GF-D8 (cell line): ENCODE measurements at regions not wholly inside any gene's neighbourhood (a gene's known extent, or its start where the extent isn't known, plus 50 kb on each side); places are given as distances from the start of the nearest gene placed in this dataset.

ENCODE experiments used
- DNase-seq: peaks from one replicate; lab custom pipeline; 2025; lab: John Stamatoyannopoulos, UW

DNA sequence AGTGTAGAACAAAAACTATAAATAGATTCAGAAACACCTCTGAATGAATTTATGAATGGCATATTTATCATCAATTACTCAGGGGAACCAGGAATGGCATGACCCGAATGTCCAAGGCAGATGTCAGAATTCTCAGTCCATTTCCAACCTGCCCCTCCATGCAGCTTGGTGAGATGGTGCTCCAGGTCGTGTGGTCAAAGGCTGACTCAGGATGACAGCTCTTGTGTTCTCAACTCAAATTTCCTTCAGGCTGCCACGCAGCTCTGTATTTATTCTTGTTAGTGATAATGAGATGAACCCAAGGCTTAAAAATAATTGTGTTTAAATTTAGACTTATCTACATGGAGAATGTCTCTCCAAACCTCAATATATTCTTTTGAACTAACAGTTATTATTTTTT lies 146.9 kb downstream of the METTL4 start:
- no peak for DNase-seq

DNA sequence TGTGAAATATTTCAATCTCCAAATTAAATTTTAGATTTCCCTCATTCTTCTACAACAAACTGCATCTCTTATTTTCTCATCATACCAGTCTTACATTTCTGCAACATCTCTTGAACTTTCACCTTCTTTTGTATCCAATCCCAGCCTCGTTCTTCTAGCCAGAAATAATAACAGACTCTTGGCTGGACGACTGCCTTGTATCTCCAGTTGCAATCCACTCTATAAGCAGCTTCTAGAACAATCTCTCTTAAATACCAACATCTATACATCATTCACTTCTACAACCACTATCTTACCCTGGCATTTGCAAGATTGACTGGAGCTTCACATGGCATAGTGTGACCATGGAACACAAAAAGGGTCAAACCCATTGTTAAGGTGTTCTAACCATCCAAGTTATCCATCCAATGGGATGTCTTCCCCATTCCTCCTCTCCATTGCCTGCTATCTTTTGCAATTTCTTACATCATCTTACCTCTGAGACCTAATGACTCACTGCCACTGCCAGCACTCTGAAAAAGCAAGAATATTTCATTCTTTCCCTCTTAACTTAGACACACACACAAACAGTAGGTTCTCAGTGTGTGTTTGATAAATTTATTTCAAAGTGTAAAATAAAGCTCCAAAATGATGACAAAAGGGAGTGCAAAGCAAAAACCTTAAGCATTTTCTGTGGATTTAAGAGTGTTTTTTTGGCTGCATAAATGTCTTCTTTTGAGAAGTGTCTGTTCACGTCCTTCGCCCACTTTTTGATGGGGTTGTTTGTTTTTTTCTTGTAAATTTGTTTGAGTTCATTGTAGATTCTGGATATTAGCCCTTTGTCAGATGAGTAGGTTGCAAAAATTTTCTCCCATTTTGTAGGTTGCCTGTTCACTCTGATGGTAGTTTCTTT lies 145.6 kb downstream of the METTL4 start:
- no peak for DNase-seq

DNA sequence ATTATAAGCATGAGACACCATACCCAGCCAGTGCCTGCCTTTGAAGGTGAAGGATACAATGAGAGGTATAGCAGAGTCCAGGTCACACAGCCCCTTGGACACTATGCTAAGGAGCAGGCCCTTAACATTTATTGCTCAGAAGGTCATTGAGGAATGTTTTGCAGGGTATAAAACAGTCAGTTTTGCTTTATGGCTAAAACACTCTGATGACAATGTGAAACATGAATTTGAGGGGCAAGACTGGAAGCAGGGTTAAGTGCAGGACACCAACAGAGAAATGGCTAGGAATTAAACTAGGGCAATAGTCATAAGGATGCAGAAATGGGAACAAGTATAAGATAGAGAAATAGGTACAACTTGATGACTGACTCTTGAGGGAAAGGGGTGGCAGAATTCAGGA lies 141.1 kb downstream of the METTL4 start:
- no peak for DNase-seq

DNA sequence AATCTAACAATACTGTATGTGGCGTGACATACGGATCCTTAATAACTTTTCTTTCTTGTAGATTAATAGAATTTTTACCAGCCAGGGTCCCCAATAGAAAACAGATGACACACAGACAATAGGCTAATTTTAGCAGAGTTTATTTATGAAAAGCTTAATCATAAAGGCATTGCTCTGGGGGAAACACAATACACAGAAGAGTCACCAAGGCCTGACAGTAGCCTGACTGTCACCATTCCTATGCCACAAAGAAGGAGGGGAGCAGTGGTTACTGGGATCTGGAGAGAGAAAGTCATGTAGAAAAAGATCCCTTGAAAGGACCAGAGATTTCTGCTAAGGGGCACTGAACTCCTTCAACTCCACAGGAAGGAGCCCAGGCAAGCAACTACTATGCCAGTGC lies 139.5 kb downstream of the METTL4 start:
- no peak for DNase-seq

DNA sequence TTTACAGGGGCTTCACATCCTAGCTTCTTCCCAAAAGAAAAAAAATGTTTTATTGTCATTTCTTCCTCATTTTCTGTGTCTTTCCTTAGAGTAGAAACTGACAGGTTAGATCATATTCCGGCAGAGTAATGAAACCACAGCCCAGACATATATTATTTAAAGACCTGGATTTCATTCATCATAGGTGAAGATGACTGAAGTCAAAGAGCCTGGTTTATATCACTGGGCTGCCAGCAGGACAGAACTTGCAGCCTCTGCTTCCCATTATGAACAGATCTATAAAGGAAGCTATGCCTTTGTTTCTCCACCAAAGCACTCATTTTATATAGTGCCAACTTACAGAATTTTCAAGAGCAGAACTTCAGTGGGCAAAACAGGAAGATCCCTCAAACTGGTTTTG lies 137.9 kb downstream of the METTL4 start:
- DNase-seq: no peak

DNA sequence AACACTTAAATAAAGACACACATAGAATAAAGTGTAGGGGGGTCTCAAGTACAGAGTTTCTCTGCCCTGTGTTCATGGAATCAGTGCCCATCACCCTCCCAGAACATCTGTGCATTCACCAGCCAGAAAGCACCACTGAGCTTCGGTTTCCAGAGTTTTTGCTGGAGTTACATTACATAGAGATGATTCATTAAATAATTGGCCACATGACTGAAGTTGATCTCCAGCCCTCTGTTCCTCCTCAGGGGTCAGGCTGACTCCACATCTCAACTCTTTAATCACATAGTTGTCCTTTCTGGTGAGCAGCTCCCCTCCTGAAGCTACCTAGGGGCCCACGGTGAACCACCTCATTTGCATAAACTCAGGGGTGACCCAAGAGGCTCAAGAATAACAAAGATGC lies 129.8 kb downstream of the METTL4 start:
- no peak for DNase-seq

- DNase-seq: no peak
These were observed 129.3 kb downstream of the METTL4 start for GRCh38 chr18:2442006-2442405.

- DNase-seq: no peak
These were observed 128.5 kb downstream of the METTL4 start for GRCh38 chr18:2442726-2443275.

DNA sequence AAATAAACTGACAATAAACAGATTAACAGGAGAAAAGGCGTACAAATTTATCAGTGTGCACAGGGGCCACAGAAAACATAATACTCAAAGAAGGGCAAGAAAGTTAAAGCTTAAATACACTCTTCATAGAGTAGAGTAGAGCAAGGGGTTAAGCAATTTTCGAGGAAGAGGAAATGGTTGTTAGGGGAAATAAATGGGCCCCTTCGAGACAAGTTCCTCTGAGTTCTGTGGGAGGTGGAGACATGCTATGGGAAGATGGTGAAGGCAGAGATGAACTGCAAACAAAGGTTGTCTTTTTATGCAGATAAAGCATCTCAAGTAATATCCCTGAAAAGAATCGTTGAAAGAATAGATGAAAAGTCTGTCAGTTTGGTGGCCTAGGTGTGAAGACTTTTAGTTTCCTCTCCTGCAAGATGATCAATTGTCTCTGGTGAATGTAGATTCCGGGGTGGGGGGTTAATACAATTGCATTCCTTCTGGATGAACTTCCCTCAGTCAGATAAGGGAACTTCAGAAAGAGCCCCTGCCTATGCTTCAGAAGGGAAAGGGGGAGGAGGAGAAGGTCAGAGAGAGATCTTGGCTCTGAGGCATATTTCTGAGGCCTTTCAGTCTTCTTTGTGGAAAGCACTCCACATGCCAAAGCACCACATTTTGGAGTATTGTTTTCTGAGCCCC lies 127.0 kb downstream of the METTL4 start:
- DNase-seq: peak; percentile 49

- peak; percentile 88 for DNase-seq
These were observed 122.6 kb downstream of the METTL4 start for GRCh38 chr18:2448565-2449151.

DNA sequence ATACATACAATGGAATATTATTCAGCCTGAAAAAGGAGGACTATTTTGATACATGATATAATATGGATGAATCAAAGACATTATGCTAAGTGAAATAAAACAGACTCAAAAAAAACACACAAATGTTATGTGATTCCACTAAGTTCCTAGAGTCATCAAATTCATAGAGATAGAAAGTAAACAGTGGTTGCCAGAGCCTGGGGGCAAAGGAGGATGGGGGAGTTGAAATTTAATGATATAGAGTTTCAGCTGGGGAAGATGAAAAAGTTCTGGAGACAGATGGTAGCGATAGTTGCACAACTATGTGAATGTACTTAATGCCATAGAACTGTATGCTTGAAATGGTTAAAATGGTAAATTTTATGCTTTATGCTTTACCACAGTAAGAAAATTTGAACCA lies 119.7 kb downstream of the METTL4 start:
- DNase-seq: no peak

DNA sequence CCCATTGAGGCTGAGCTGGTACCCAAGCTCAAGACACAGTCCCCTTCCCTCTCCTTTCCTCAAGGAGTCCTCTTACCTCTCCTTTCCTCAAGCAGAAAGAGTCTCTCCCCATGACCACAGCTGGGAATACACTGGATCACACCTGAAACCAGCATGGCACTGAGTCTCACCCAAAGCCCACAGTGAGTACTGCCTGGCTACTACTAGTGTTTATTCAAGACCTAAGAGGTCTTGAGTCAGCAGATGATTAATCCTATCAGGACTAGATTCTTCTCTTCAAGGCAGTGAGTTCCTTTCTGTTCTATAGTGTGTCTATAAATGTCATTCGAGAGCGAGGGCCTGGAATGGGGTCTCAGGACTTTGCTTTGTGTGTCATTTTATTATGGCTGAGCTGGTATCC lies 111.4 kb downstream of the METTL4 start:
- no peak for DNase-seq

- DNase-seq: no peak
These were observed 104.3 kb downstream of the METTL4 start for GRCh38 chr18:2466978-2467377.

DNA sequence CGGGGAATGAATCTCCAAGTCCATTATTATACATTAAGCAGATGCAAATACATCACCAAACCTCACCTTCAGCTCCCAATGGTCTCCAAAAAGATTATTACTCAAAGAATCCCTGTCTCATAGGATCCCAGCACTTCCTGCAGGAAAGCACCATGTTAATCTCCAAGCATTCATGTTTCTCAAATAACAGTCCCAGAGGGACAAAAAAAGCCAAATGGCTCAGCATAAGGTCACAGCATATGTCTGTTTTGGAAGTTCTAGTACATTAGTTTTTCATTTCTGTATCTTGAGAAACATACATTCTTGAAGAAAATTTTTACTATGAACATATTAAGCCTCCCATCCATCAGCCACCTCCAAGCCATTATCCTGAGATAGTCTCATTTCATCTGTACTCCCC lies 103.3 kb downstream of the METTL4 start:
- DNase-seq: no peak

DNA sequence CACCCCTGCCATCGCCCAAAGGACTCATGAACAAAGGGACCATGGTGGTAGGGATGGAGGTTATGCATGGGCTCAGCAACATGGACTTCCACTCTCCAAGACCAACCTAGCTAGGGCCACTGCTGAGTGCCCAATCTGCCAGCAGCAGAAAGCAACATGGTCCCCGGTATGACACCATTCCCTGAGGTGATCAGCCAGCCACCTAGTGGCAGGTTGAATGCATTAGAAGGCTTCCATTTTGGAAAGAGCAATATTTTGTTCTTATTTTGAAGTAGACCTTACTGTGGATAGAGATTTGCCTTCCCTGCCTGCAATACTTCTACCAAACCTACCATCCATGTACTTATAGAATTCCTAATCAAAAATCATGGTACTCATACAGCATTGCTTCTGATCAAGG lies 99.8 kb downstream of the METTL4 start:
- no peak for DNase-seq

- no peak for DNase-seq
These were observed 92.6 kb downstream of the METTL4 start for GRCh38 chr18:2478662-2479061.

- DNase-seq: no peak
These were observed 90.8 kb downstream of the METTL4 start for GRCh38 chr18:2480536-2480935.

DNA sequence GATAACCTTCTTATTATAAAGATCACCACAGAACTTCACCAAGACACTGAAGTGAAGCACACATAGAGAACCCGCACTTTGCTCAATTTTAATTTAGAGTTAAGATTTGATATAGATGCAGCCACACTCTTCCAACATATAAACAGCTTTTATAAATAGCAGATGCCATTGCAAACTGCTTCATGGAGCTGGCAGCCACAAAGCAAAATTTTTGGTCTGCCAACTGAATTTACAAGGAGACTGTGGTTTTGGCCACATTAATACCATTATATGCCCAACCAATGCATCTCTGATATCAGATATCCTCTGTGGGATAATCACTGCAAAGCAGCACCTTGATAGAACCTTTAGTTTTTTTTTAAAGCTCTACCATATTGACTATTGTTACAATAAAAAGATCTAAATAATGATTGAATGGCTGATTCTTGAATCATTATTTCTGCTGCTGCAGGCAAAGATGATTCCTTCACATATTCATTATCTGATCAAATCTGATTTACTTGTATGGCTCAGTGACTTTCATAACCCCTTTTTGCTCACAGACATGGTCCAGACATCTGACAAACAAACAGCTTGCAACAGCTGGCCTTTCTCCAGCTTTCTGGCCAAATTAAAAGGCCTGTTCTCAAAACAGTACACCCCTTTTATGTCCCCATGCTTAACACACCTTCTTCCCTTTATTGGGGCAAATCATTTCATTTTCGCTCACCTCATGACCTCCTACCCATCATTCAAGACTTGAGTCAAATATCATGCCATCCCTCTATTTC lies 88.4 kb downstream of the METTL4 start:
- DNase-seq: no peak

- no peak for DNase-seq
These were observed 85.3 kb downstream of the METTL4 start for GRCh38 chr18:2485983-2486382.

DNA sequence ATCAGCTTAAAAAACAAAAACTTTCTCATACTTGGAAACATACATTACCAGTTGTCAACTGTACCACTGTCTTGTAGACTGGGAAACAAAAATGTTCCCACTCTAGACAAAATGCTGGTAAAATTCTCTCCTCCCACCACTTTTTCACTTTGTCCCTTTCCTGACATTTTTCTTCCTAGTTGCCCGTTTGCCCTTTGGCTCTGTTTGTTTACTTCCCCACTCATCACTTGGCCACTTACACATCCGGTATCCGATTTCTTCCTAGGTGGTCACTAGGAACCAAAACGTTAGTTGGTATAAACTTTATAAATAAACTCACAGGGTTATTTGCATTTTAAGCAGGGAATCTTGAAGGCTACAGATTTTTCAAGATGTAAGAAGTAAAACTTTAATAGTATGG lies 84.9 kb downstream of the METTL4 start:
- no peak for DNase-seq
